ENCODE measurements at regions not wholly inside any gene's neighbourhood (a gene's known extent, or its start where the extent isn't known, plus 50 kb on each side); places are given as distances from the start of the nearest gene placed in this dataset.

- no peak for TF ChIP-seq CTCF (IDR thresholded peaks at IDR 0.05 in 2 of 3, conservative IDR thresholded peaks at IDR 0.05 in 1 of 3; ENCODE audit: borderline replicate concordance in 1 of 3, insufficient read depth in 1 of 3, low read depth in 2 of 3, low read length in 2 of 3)
- TF ChIP-seq EZH2 (IDR thresholded peaks at IDR 0.05), result no peak
- no peak for TF ChIP-seq POLR2A (IDR thresholded peaks at IDR 0.05; ENCODE audit: borderline replicate concordance, extremely low read depth, insufficient read depth, insufficient read length)
- TF ChIP-seq, protein P1, sequence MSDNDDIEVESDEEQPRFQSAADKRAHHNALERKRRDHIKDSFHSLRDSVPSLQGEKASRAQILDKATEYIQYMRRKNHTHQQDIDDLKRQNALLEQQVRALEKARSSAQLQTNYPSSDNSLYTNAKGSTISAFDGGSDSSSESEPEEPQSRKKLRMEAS (IDR thresholded peaks at IDR 0.05), result no peak
- TF ChIP-seq CBX3 (IDR thresholded peaks at IDR 0.05; ENCODE audit: low read depth), result no peak
- TF ChIP-seq POLR2AphosphoS5 (IDR thresholded peaks at IDR 0.05; ENCODE audit: low read depth, low read length), result no peak
- TF ChIP-seq SP1 (IDR thresholded peaks at IDR 0.05; ENCODE audit: low read depth), result no peak
- TF ChIP-seq CEBPB (IDR thresholded peaks at IDR 0.05; ENCODE audit: low read depth), result no peak
- TF ChIP-seq, protein P2, sequence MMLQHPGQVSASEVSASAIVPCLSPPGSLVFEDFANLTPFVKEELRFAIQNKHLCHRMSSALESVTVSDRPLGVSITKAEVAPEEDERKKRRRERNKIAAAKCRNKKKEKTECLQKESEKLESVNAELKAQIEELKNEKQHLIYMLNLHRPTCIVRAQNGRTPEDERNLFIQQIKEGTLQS (IDR thresholded peaks at IDR 0.05), result no peak
- TF ChIP-seq RAD21 (IDR thresholded peaks at IDR 0.05; ENCODE audit: low read depth), result no peak
Observed at GRCh38 chr21:20646431-20647165, 351.6 kb upstream of the NCAM2 start.

Data from HCT116 (cell line).